ENCODE measurements at regions not wholly inside any gene's neighbourhood (a gene's known extent, or its start where the extent isn't known, plus 50 kb on each side); places are given as distances from the start of the nearest gene placed in this dataset.
"Not testable (repeated sequence)": the region's sequence is repeated elsewhere in the genome, so short reads cannot be mapped to it uniquely, and the experiment has no call there.

GRCh38 chr7:82701949-82702348 is 258.4 kb upstream of the CACNA2D1 start:
- DNase-seq (ENCODE audit: low read depth): no peak

DNA sequence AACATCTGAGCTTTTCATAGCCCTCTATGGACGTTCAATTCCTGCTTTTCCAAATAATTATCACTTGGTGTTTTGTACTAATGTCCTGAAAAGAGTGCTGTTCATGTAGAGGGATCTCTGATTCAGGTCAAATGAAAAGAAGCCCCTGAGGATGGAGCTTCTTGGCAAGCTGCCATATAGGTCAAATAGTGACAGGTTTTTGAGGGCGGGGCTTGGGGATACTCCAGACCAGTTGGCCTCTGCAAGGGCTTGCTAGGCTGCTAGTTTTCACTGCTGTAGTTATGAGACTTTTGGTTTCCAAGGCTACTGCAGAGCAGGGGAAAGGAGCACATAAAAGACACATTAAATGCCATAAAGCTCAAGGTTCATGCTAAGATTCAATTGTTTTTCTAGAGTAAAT is 257.2 kb upstream of the CACNA2D1 start:
- DNase-seq (ENCODE audit: low read depth): no peak

DNA sequence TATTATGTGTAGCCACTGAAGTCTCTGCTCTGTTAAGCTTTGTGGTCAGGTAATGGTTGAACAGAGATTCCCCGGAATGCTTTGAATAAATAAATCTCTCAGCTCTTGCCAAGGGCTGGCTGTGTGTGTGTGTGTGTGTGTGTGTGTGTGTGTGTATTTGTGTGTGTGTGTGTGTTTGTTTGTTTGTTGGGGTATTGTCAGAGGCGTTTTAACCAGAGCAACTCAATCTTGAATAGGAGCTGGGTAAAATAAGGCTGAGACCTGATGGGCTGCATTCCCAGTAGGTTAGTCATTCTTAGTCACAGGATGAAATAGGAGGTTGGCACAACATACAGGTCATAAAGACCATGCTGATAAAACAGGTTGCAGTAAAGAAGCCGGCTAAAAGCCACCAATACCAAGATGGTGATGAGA is 256.2 kb upstream of the CACNA2D1 start:
- DNase-seq (ENCODE audit: low read depth): no peak

DNA sequence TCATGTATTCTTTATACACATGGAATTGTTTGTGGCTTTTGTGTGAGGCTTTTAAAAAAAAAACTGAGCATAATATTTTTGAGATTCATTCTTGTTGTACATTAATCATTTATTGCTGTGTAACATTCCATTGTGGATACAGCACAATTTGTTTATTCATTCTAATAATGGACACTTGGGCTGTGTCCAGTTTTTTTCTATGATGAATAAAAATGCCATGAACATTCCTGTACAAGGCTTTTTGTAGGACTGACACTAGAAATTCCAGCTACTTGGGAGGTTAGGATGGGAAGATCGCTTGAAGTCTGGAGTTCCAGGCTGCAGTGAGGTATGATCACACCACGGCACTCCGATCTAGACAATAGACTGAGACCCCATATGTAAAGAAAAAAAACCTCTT is 254.3 kb upstream of the CACNA2D1 start:
- DNase-seq (ENCODE audit: low read depth): no peak

- DNase-seq (ENCODE audit: low read depth): no peak
Observed at GRCh38 chr7:82696631-82697030, 253.1 kb upstream of the CACNA2D1 start.

GRCh38 chr7:82694022-82694421 is 250.4 kb upstream of the CACNA2D1 start:
- DNase-seq (ENCODE audit: low read depth): no peak

DNA sequence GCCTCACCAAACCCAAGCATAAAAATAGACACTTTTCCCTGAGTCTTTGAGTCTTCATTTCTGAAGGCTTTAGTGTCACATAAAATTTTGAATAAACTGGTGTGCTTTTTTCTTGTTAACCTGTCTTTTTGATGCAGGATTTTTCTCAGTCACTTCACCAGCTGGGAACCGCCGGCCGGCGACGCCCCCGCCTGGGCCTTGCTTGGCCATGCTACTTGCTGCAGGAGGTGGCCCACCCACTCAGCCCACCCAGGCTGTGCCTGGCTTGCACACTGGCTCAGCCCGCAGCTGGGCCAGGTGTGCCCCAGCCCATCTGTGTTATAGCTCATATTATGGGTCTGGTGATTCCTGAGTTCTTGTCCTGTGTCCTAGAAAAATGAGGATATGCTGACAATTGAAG is 247.4 kb upstream of the CACNA2D1 start:
- no peak for DNase-seq (ENCODE audit: low read depth)

- DNase-seq (ENCODE audit: low read depth): no peak
Observed at GRCh38 chr7:82685214-82685613, 241.6 kb upstream of the CACNA2D1 start.

DNA sequence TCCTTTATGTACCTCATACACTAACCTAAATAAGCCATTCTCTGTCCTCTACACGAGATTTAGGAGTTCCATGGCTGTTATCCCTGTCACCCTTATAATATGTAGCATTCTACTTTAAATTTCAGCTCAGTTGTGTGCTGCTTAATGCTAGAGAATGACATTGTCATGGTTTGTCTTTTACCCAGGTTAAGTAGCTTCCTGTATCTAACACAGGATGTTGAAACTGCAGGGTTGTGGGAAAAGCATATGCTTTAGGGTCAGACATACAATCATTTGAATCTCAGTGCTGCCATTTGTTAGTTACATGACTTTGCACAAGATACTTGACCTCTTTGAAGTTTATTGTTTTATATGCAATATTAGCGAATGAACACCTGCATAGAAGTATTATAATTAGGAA is 235.1 kb upstream of the CACNA2D1 start:
- no peak for DNase-seq (ENCODE audit: low read depth)

DNA sequence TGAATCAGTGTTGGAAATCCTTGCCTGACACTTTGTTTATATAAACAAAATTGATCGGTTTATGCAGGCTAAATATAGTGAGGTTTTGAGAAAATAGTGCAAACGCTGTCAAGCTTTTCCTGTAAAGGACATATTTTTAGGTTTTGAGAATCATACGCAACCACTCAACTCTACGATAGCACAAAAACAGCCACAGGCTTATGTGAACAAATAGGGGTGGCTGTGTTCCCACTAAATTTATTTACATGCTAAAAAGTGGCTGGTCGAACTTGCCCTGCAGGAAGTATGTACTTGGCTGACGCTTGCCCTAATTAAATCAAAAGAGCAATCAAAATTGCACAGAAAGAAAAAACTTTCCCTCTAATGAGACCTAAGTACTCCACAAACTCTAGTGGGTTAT is 234.7 kb upstream of the CACNA2D1 start:
- no peak for DNase-seq (ENCODE audit: low read depth)

GRCh38 chr7:82677493-82677892 is 233.9 kb upstream of the CACNA2D1 start:
- no peak for DNase-seq (ENCODE audit: low read depth)

DNA sequence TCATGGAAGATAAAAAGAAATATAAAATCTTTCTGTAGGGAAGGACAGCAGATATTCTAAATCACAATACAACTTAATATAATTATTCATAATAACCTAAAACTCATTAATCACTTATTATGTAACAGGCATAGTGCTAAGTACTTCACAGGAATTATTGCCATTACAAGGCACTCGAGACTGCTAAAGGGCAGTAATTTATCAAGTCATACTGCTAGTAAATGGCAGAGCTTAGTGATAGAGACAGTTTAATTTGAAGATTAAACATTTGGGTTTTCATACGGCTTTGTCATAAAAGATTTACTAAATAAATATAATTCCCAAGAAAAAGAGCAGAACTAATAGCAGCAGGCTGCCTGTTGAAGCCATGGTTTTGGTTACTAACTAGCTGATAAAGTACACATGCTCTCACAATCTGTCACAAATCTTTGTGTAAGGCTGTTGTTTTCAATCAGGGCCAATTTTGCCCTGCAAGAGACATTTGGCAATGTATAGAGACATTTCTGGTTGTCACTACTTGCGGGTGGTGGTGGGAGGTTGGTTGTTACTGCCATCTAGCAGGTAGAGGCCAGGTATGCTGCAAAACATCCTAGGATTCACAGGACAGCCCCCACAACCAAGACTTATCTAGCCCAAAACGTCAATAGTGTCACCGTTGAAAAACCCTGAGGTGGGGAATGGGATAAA is 233.3 kb upstream of the CACNA2D1 start:
- no peak for DNase-seq (ENCODE audit: low read depth)

DNA sequence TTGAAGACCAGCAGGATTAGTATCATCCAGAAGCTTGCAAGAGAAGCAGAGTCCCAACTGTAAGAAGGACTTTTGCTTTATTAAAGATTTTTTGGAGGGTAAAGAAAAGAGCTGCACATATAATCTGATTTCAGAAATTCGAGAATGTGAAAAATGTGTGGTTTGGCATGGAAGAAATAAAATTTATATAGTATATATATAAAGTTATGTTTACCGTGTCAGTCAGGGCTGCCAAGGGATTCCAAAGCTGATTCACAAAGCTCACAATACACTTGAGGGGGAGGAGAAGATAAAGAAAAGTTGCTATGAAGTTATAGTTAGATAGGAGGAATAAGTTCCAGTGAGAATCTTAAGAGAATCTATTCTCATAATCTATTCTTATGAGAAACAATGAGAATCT is 231.8 kb upstream of the CACNA2D1 start:
- DNase-seq (ENCODE audit: low read depth): no peak

- no peak for DNase-seq (ENCODE audit: low read depth)
Observed at GRCh38 chr7:82674268-82674667, 230.7 kb upstream of the CACNA2D1 start.

GRCh38 chr7:82672078-82672477 is 228.5 kb upstream of the CACNA2D1 start:
- DNase-seq (ENCODE audit: low read depth): no peak

DNA sequence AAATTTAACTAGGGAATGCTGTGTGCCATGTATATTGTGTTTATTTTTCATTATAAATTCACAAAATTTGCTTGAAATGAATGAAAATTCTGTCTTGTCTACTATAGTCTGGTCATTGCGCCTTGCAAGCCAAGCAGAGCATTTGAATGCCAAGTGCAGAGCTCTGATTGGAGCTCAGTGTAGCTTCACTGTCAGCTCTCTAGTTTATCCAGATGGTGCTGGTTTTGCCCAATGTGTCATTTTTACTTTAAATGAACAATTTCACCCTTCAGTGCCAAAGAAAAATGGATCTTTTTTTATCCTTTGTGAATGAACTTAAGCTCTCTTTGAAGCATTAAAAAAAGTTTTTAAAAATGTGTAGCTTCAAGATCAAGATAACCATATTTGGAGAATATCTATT is 225.6 kb upstream of the CACNA2D1 start:
- no peak for DNase-seq (ENCODE audit: low read depth)

DNA sequence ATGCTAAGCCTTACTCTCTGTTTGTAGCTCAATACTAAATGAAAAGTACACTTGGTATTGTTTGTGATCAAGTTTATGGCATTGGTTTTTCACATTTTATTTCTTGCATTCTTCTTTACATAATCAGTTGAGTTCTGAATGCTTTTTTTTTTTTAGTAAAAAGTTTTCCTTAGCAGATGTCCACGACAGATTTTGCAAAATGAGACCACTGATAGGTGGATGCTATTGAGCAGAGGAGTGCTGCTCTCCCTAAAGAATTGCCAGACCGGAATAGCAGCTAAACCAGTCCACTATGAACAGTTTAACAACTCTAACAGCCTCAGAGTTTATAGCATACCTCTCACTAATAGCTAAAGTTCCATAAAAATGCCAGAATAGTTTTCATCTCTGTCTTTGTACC is 225.1 kb upstream of the CACNA2D1 start:
- no peak for DNase-seq (ENCODE audit: low read depth)

DNA sequence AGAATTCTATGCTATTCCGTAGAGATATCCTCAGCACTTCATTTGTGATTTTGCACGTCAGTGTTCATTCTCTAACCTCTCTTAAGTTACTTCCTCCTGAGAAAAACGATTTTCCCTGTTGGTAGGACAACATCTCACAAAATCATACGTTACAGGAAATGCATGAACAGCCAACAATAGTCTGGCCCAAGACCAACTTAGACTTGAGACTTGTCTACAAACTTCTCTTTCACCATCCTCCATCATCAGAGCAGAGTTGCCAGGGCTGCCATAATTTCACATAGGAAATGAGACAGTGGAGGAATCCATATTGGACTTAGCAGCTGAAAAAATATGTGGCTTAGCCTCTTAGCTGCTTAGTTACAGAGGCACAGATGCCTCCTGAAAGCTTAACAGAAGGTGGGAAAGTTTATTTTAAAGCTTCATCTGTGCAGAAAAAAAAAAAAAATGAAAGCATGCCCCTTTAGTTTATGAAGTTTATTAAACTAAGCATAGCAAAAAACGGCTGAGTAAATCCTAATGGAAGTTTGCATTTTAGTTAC is 222.5 kb upstream of the CACNA2D1 start:
- DNase-seq (ENCODE audit: low read depth): no peak

GRCh38 chr7:82655965-82656364 is 212.4 kb upstream of the CACNA2D1 start:
- DNase-seq (ENCODE audit: low read depth): no peak

DNA sequence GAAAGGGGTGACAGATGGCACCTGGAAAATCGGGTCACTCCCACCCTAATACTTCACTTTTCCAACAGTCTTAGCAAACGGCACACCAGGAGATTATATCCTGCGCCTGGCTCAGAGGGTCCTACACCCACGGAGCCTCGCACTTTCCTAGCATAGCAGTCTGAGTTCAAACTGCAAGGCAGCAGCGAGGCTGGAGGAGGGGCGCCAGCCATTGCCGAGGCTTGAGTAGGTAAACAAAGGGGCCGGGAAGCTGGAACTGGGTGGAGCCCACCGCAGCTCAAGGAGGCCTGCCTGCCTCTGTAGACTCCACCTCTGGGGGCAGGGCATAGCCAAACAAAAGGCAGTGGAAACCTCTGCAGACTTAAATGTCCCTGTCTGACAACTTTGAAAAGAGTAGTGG is 206.5 kb upstream of the CACNA2D1 start:
- DNase-seq (ENCODE audit: low read depth): not testable (repeated sequence)

- DNase-seq (ENCODE audit: low read depth): no peak
Observed at GRCh38 chr7:82633592-82633991, 190.0 kb upstream of the CACNA2D1 start.

DNA sequence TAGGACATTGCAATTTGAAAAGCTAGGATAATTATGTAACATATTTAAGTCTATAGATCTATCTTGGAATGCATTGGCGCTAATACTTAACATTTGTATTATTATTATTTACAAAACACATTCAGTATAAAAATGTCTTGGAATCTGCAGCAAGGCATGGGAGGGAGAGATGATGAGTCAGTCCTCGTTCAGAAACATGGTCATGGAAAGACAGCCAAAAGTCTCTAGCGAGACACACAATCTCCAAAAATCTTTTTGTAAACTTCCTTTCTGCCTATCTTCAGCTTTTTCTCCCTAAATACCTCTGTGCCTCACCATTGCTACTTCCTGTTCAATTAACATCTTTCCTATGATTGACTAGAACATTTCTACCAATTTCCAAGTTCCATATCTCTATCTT is 188.4 kb upstream of the CACNA2D1 start:
- DNase-seq (ENCODE audit: low read depth): no peak

DNA sequence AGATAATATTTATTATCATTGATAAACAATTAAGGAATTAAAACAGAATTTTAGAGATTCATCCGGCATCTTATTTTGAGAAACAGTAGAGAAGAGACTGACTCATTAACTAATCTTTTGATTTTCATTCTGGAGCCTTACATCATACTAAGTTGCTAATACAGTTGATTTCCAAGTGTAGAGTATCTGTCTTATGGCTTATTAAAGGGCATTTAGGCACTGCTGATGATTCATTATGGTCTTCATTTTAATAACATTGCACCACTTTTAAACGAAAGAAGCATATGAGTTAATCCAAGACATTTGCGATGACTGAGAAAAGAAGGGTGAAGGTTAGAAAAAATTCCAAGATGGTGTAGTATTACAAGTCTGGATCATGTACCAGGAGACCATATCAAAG is 186.0 kb upstream of the CACNA2D1 start:
- DNase-seq (ENCODE audit: low read depth): no peak

DNA sequence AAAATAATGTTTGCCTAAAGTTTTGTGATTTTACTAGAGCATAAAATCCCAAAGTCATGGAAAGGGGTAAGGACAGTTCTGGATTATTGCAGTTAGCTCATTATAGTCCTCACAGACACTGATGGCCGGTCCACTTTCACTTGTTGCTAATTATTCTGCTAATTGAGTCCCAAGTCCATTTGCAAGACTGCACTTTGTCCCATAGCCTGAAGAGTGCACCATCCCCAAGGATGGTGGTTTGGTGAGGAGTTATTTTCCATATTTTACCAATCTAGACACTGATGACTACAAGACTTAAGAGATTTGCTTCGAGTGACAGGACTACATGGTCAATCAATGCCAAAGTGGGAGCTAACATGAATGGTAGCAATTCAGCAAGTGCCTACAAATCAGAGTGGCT is 181.8 kb upstream of the CACNA2D1 start:
- no peak for DNase-seq (ENCODE audit: low read depth)

All from CMK (cell line).